VCaP (cell line): ENCODE measurements at regions not wholly inside any gene's neighbourhood (a gene's known extent, or its start where the extent isn't known, plus 50 kb on each side); places are given as distances from the start of the nearest gene placed in this dataset.

Experiments used
- H3K27ac ChIP-seq: fragments of 450-650 bp; 2 replicates; pipeline ENCODE4 v1.5.1; 2017
- TF ChIP-seq, protein P1 (sequence below): fragments of 450-650 bp; conservative IDR thresholded peaks from 2 replicates; pipeline ENCODE4 v1.5.1; 2017; ENCODE audit warnings: mild to moderate bottlenecking, moderate library complexity

DNA sequence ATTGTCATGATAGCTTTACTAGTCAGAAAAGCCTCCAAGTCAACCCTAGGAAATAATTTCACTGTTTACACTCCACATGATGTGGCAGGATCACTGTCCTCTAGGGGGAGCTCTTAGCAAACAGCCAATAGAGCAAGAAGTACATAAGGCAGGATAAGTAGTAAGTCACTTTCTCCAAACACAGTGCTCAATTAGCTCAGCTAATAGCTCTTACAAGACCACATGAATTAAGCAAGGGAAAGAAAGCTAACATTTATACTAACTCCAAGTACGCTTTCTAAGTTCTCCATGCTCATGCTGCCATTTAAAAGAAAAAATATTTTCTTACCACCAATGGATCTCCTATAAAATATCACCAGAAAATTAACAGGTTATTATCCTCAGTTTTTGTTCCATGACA, 66.9 kb upstream of the LRIF1 start:
- no peak overlapping the region for H3K27ac ChIP-seq
- TF ChIP-seq, protein P1, sequence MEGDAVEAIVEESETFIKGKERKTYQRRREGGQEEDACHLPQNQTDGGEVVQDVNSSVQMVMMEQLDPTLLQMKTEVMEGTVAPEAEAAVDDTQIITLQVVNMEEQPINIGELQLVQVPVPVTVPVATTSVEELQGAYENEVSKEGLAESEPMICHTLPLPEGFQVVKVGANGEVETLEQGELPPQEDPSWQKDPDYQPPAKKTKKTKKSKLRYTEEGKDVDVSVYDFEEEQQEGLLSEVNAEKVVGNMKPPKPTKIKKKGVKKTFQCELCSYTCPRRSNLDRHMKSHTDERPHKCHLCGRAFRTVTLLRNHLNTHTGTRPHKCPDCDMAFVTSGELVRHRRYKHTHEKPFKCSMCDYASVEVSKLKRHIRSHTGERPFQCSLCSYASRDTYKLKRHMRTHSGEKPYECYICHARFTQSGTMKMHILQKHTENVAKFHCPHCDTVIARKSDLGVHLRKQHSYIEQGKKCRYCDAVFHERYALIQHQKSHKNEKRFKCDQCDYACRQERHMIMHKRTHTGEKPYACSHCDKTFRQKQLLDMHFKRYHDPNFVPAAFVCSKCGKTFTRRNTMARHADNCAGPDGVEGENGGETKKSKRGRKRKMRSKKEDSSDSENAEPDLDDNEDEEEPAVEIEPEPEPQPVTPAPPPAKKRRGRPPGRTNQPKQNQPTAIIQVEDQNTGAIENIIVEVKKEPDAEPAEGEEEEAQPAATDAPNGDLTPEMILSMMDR = peak; percentile 87

DNA sequence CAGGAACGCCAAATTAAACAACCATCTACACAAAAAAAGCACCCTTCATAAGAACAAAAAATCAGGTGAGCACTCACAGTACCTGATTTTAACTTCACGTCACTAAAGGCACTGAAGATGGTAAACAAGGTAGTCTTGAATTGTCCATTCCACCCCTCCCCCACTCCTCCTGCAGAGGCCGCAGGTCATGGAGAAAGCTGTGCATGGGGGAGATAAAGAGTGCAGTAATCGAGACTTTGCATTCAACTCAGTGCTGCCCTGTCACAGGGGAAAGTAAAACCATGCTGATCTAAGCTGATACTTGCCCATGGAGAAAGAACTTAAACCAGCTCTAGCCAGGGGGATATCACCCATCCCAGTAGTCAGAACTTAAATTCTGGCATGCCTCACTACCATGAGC, 61.4 kb upstream of the LRIF1 start:
- TF ChIP-seq, protein P1 = no peak
- H3K27ac ChIP-seq = no peak overlapping the region

DNA sequence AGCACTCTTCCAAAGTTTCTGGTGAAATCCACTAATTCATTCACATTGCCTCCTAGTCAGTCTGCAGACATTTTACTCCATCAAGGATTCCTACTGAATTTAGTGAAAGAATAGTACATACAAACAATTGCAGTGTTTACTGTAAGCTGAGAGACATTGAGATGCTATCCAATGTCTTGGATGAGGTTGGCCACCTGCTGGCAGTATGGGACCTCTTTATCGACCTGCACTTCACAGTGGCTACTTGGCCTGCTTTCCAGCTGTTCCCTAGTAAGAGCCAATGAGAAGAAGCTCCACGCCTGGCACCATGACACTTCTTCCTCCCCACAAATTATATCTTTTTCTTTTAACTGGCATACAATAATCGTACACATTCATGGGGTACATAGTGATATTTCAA, 51.5 kb upstream of the LRIF1 start:
- H3K27ac ChIP-seq = no peak overlapping the region
- TF ChIP-seq, protein P1 = peak; percentile 45
